WTC11 (cell line): ENCODE measurements at regions not wholly inside any gene's neighbourhood (a gene's known extent, or its start where the extent isn't known, plus 50 kb on each side); places are given as distances from the start of the nearest gene placed in this dataset.
"Not testable (repeated sequence)": the region's sequence is repeated elsewhere in the genome, so short reads cannot be mapped to it uniquely, and the experiment has no call there.

Experiments used
- ATAC-seq: fragments of 200-7000 bp; cut with Tn5 transposase; 2 replicates; pipeline ENCODE4 v1.10.0; 2021; ENCODE audit warnings: mild to moderate bottlenecking, moderate library complexity
- CTCF ChIA-PET: fragments of 300-600 bp; sonication (Branson Sonifier 250); formaldehyde crosslinking; loops from one replicate; lab custom pipeline; 2021; ENCODE audit warnings: antibody characterized with exemption; lab: Charles Lee
- POLR2A ChIA-PET: fragments of 350-600 bp; sonication (Branson Sonifier 250); formaldehyde crosslinking; loops from one replicate; lab custom pipeline; 2021; ENCODE audit warnings: antibody characterized with exemption; lab: Charles Lee
- DNase-seq: peaks from one replicate; pipeline ENCODE4 v3.0.0; 2021; ENCODE audit warnings: low spot score
- H3K27ac Mint-ChIP-seq: 2 replicates; pipeline ENCODE4 v1.8.0; 2021; ENCODE audit warnings: mixed read lengths
- H3K27me3 Mint-ChIP-seq: 2 replicates; pipeline ENCODE4 v1.8.0; 2021; ENCODE audit warnings: low read depth, mild to moderate bottlenecking, moderate library complexity, mixed read lengths
- H3K36me3 Mint-ChIP-seq: 2 replicates; pipeline ENCODE4 v1.8.0; 2021; ENCODE audit warnings: mixed read lengths
- H3K4me1 Mint-ChIP-seq: 2 replicates; pipeline ENCODE4 v1.8.0; 2022; ENCODE audit warnings: mixed read lengths
- H3K4me3 Mint-ChIP-seq: 2 replicates; pipeline ENCODE4 v1.8.0; 2021; ENCODE audit warnings: mild to moderate bottlenecking, moderate library complexity, mixed read lengths
- H3K9me3 Mint-ChIP-seq: 2 replicates; pipeline ENCODE4 v1.8.0; 2021; ENCODE audit warnings: mixed read lengths
- ARID4B ChIP-seq: sonication (generic); formaldehyde crosslinking; IDR thresholded peaks from 2 replicates; pipeline ENCODE4 v1.8.0; 2023; ENCODE audit warnings: missing genetic modification reagents, mild to moderate bottlenecking, borderline replicate concordance
- ATF1 ChIP-seq: sonication (generic); formaldehyde crosslinking; IDR thresholded peaks from 2 replicates; pipeline ENCODE4 v1.8.1; 2023; ENCODE audit warnings: mild to moderate bottlenecking, moderate library complexity, missing genetic modification reagents
- E2F4 ChIP-seq: sonication (generic); formaldehyde crosslinking; IDR thresholded peaks from 2 replicates; pipeline ENCODE4 v1.8.1; 2022; ENCODE audit warnings: low read depth, mild to moderate bottlenecking, moderate library complexity, missing genetic modification reagents, borderline replicate concordance
- E2F5 ChIP-seq: sonication (generic); formaldehyde crosslinking; IDR thresholded peaks from 2 replicates; pipeline ENCODE4 v1.8.1; 2022; ENCODE audit warnings: mild to moderate bottlenecking, moderate library complexity, missing genetic modification reagents
- ELF4 ChIP-seq: sonication (generic); formaldehyde crosslinking; IDR thresholded peaks from 2 replicates; pipeline ENCODE4 v1.8.1; 2022; ENCODE audit warnings: low read depth, mild to moderate bottlenecking, moderate library complexity, missing genetic modification reagents
- ESRRA ChIP-seq: sonication (generic); formaldehyde crosslinking; IDR thresholded peaks from 2 replicates; pipeline ENCODE4 v1.8.1; 2022; ENCODE audit warnings: mild to moderate bottlenecking, missing genetic modification reagents, borderline replicate concordance
- GRHL2 ChIP-seq: fragments of 250-450 bp; sonication (Bioruptor Pico); IDR thresholded peaks from 2 replicates; pipeline ENCODE4 v1.8.0; 2022; ENCODE audit warnings: mild to moderate bottlenecking, moderate library complexity; ENCODE audit not compliant: insufficient replicate concordance, severe bottlenecking
- HMGA2 ChIP-seq: fragments of 250-450 bp; sonication (Bioruptor Pico); IDR thresholded peaks from 2 replicates; pipeline ENCODE4 v1.4.0; 2021; ENCODE audit warnings: mild to moderate bottlenecking, moderate library complexity
- MXD4 ChIP-seq: fragments of 250-450 bp; sonication (Bioruptor Pico); IDR thresholded peaks from 2 replicates; pipeline ENCODE4 v1.8.0; 2021; ENCODE audit warnings: mild to moderate bottlenecking, moderate library complexity, borderline replicate concordance
- NFYB ChIP-seq: sonication (generic); formaldehyde crosslinking; conservative IDR thresholded peaks from 2 replicates; pipeline ENCODE4 v1.8.0; 2022; ENCODE audit warnings: low read depth, missing genetic modification reagents
- NR1H2 ChIP-seq: sonication (generic); formaldehyde crosslinking; IDR thresholded peaks from 2 replicates; pipeline ENCODE4 v1.9.0; 2021; ENCODE audit warnings: mild to moderate bottlenecking, moderate library complexity, missing genetic modification reagents
- SOX15 ChIP-seq: fragments of 250-450 bp; sonication (Bioruptor Pico); IDR thresholded peaks from 2 replicates; pipeline ENCODE4 v1.9.0; 2021; ENCODE audit warnings: mild to moderate bottlenecking
- ZNF219 ChIP-seq: sonication (generic); formaldehyde crosslinking; IDR thresholded peaks from 2 replicates; pipeline ENCODE4 v1.8.0; 2023; ENCODE audit warnings: missing genetic modification reagents, mild to moderate bottlenecking, borderline replicate concordance
- ZNF317 ChIP-seq: sonication (generic); formaldehyde crosslinking; IDR thresholded peaks from 2 replicates; pipeline ENCODE4 v1.8.1; 2023; ENCODE audit warnings: low read depth, mild to moderate bottlenecking, moderate library complexity, missing genetic modification reagents, borderline replicate concordance
- TF ChIP-seq, protein P1 (sequence below): fragments of 200-600 bp; IDR thresholded peaks from 2 replicates; pipeline ENCODE4 v1.8.0; 2022; ENCODE audit warnings: antibody characterized with exemption
- TF ChIP-seq, protein P2 (sequence below): sonication (generic); formaldehyde crosslinking; IDR thresholded peaks from 2 replicates; pipeline ENCODE4 v1.8.0; 2022; ENCODE audit warnings: mild to moderate bottlenecking, missing genetic modification reagents
- TF ChIP-seq, protein P3 (sequence below): sonication (generic); formaldehyde crosslinking; IDR thresholded peaks from 2 replicates; pipeline ENCODE4 v1.8.0; 2022; ENCODE audit warnings: mild to moderate bottlenecking, missing genetic modification reagents
- TF ChIP-seq, protein P4 (sequence below): sonication (generic); formaldehyde crosslinking; IDR thresholded peaks from 2 replicates; pipeline ENCODE4 v1.8.1; 2023; ENCODE audit warnings: mild to moderate bottlenecking, missing genetic modification reagents

- H3K27ac Mint-ChIP-seq, CTCF ChIA-PET, H3K36me3 Mint-ChIP-seq, H3K27me3 Mint-ChIP-seq, ATAC-seq, H3K4me3 Mint-ChIP-seq, POLR2A ChIA-PET, H3K4me1 Mint-ChIP-seq, DNase-seq: not testable (repeated sequence)
- H3K9me3 Mint-ChIP-seq: peaks cover 15% of the 10 kb centered on the region; the same call in 1 of the 2 replicates
Observed at GRCh38 chr2:95714398-95714797, 122.6 kb downstream of the TRIM43 start.

DNA sequence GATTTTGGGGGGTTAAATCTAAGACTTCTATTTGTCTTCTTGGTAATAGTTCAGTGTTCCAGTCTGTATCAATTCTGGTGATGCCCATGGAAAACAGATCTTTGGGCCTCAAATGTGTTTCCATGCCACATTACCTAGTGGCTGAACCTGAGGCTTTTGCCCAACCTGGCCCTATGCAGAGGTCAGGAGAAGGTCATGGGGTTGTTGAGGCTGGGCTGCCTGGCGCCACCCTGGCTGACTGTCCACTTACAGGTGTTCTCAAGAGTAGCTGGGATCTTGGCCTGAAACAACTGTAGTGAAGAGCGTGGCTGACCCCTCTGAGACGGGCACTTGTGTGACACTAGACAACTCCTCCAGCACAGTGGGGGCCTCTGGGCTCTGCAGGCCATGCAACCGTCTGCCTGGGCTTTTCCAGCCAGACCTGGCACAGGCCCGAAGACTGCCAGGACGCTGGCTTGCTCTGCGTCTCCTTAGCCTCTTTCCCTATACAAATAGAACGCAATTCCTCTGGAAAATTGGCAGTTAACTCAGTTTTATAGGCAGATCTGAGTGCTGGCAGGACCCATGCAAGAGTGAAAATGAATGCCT is 127.8 kb downstream of the TRIM43 start:
- ChIA-PET POLR2A (no interaction called here), CTCF (no interaction called here)
- H3K36me3 Mint-ChIP-seq: no peaks in the 10 kb centered on the region
- H3K4me1 Mint-ChIP-seq: no peaks in the 10 kb centered on the region
- H3K4me3 Mint-ChIP-seq: no peak overlapping the region
- no peak overlapping the region for H3K27ac Mint-ChIP-seq
- ATAC-seq: no peak
- H3K27me3 Mint-ChIP-seq: no peaks in the 10 kb centered on the region
- TF ChIP-seq ZNF317: no peak
- no peak for TF ChIP-seq MXD4
- TF ChIP-seq, protein P1, sequence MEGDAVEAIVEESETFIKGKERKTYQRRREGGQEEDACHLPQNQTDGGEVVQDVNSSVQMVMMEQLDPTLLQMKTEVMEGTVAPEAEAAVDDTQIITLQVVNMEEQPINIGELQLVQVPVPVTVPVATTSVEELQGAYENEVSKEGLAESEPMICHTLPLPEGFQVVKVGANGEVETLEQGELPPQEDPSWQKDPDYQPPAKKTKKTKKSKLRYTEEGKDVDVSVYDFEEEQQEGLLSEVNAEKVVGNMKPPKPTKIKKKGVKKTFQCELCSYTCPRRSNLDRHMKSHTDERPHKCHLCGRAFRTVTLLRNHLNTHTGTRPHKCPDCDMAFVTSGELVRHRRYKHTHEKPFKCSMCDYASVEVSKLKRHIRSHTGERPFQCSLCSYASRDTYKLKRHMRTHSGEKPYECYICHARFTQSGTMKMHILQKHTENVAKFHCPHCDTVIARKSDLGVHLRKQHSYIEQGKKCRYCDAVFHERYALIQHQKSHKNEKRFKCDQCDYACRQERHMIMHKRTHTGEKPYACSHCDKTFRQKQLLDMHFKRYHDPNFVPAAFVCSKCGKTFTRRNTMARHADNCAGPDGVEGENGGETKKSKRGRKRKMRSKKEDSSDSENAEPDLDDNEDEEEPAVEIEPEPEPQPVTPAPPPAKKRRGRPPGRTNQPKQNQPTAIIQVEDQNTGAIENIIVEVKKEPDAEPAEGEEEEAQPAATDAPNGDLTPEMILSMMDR: no peak
- TF ChIP-seq SOX15 (CRISPR knock-in tag): no peak
- TF ChIP-seq E2F5 (CRISPR knock-in tag): no peak
- TF ChIP-seq, protein P2, sequence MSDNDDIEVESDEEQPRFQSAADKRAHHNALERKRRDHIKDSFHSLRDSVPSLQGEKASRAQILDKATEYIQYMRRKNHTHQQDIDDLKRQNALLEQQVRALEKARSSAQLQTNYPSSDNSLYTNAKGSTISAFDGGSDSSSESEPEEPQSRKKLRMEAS (CRISPR knock-in tag): no peak
- TF ChIP-seq ATF1 (CRISPR knock-in tag): no peak
- no peak for TF ChIP-seq NR1H2 (CRISPR knock-in tag)
- TF ChIP-seq, protein P3, sequence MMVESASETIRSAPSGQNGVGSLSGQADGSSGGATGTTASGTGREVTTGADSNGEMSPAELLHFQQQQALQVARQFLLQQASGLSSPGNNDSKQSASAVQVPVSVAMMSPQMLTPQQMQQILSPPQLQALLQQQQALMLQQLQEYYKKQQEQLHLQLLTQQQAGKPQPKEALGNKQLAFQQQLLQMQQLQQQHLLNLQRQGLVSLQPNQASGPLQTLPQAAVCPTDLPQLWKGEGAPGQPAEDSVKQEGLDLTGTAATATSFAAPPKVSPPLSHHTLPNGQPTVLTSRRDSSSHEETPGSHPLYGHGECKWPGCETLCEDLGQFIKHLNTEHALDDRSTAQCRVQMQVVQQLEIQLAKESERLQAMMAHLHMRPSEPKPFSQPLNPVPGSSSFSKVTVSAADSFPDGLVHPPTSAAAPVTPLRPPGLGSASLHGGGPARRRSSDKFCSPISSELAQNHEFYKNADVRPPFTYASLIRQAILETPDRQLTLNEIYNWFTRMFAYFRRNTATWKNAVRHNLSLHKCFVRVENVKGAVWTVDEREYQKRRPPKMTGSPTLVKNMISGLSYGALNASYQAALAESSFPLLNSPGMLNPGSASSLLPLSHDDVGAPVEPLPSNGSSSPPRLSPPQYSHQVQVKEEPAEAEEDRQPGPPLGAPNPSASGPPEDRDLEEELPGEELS (CRISPR knock-in tag): no peak
- TF ChIP-seq, protein P4, sequence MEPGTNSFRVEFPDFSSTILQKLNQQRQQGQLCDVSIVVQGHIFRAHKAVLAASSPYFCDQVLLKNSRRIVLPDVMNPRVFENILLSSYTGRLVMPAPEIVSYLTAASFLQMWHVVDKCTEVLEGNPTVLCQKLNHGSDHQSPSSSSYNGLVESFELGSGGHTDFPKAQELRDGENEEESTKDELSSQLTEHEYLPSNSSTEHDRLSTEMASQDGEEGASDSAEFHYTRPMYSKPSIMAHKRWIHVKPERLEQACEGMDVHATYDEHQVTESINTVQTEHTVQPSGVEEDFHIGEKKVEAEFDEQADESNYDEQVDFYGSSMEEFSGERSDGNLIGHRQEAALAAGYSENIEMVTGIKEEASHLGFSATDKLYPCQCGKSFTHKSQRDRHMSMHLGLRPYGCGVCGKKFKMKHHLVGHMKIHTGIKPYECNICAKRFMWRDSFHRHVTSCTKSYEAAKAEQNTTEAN (CRISPR knock-in tag): no peak
- no peak for DNase-seq
- no peaks in the 10 kb centered on the region for H3K9me3 Mint-ChIP-seq

GRCh38 chr2:95721726-95722125 is 129.9 kb downstream of the TRIM43 start:
- ChIA-PET POLR2A (no interaction called here), CTCF (no interaction called here)
- Mint-ChIP-seq H3K36me3 (no peaks in the 10 kb centered on the region), H3K9me3 (no peaks in the 10 kb centered on the region), H3K4me1 (peaks cover 3% of the 10 kb centered on the region; the same call in 1 of the 2 replicates), H3K27me3 (no peaks in the 10 kb centered on the region), H3K4me3 (no peak overlapping the region), H3K27ac (no peak overlapping the region)
- no peak for DNase-seq
- no peak for ATAC-seq
- TF ChIP-seq NFYB (CRISPR knock-in tag) (no peak), GRHL2 (CRISPR knock-in tag) (no peak), HMGA2 (CRISPR knock-in tag) (no peak), E2F5 (CRISPR knock-in tag) (no peak), ELF4 (no peak), E2F4 (no peak), ESRRA (no peak), ZNF219 (CRISPR knock-in tag) (no peak), ARID4B (no peak)
